GM13976 (cell line): ENCODE measurements at regions not wholly inside any gene's neighbourhood (a gene's known extent, or its start where the extent isn't known, plus 50 kb on each side); places are given as distances from the start of the nearest gene placed in this dataset.

ENCODE experiments used
- DNase-seq: peaks from one replicate; pipeline ENCODE4 v3.0.0; 2012; ENCODE audit warnings: low spot score
- CTCF ChIP-seq: IDR thresholded peaks from 2 replicates; pipeline ENCODE4 v1.5.1; 2012; ENCODE audit warnings: borderline replicate concordance, mild to moderate bottlenecking; ENCODE audit not compliant: insufficient read depth; ENCODE audit errors: extremely low read depth, missing control alignments, control extremely low read depth
- in situ Hi-C: fragments of 300-500 bp; cut with MboI; formaldehyde crosslinking; loops from one replicate; pipeline ENCODE4 v1.12.0; 2022; ENCODE audit warnings: low sequenced_read_pairs, mixed read lengths, inconsistent platforms; ENCODE audit not compliant: unreplicated experiment

GRCh38 chr4:134327274-134328122, 125.9 kb upstream of the PABPC4L start:
- in situ Hi-C loops, result no loop called here
- TF ChIP-seq CTCF, result no peak
- DNase-seq, result no peak

GRCh38 chr4:134326866-134327265, 125.3 kb upstream of the PABPC4L start:
- DNase-seq, result no peak
- in situ Hi-C loops, result no loop called here
- no peak for TF ChIP-seq CTCF

GRCh38 chr4:134324179-134324578, 122.6 kb upstream of the PABPC4L start:
- in situ Hi-C loops, result no loop called here
- no peak for DNase-seq
- TF ChIP-seq CTCF, result no peak

GRCh38 chr4:134320048-134320447, 118.5 kb upstream of the PABPC4L start:
- DNase-seq, result no peak
- TF ChIP-seq CTCF, result no peak
- in situ Hi-C loops, result no loop called here

- in situ Hi-C loops, result no loop called here
- DNase-seq, result no peak
- no peak for TF ChIP-seq CTCF
These were observed 112.0 kb upstream of the PABPC4L start for GRCh38 chr4:134313591-134313990.

GRCh38 chr4:134309715-134310114, 108.1 kb upstream of the PABPC4L start:
- in situ Hi-C loops, result no loop called here
- TF ChIP-seq CTCF, result no peak
- no peak for DNase-seq
